Endometrium (tissue), 2 donors: ENCODE measurements at regions not wholly inside any gene's neighbourhood (a gene's known extent, or its start where the extent isn't known, plus 50 kb on each side); places are given as distances from the start of the nearest gene placed in this dataset.
A peak's percentile ranks its signal among the peaks of the same experiment; 100 is the strongest.

ENCODE experiments used
- FAIRE-seq: peaks from 2 replicates; lab custom pipeline; 2012; peaks lifted over from hg19 to GRCh38; lab: Jason Lieb, UNC
- donor health status: control.
- donor health status: control.

DNA sequence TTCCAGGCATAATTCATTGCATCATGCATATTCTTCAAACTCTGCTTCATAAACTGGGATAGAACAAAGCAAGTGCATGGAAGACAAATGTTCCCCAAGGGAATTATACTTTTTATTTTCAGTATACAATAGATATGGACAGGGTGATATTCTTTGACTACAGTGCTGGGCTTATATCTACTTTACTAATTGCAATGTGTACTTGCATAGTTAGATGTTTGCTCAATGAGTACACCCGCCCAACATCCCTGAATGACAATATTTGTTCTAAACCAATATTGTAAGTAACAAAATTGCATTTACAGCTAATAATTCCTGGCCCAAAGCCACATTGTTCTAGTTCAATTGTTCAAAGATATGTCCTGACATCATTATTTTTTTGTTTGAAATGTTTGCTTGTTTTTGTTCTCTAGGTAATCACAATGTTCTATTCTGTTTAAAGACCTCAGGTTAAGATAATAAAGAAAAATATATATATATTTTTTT is 171.4 kb downstream of the PTN start:
- FAIRE-seq: no peak

DNA sequence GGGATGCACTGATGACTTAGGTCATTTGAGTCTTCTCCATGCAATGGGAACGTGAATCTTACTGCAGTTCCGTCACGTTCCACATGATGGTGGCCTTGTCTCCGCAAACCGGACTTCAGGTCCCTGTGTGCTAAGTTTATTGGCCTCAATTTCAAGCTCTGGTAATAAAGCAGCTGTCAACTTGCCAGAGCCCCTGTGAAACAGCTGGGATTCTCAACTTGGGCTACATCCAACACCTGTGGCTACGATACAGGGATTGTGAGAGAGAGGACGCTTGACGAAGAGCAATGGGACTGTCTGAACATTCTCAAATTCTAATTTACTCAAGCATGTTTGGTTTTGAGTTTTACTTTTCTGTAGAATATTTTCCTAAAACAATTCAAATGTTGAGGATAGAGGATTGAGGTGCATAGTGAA is 174.2 kb downstream of the PTN start:
- peak; percentile 55 for FAIRE-seq

DNA sequence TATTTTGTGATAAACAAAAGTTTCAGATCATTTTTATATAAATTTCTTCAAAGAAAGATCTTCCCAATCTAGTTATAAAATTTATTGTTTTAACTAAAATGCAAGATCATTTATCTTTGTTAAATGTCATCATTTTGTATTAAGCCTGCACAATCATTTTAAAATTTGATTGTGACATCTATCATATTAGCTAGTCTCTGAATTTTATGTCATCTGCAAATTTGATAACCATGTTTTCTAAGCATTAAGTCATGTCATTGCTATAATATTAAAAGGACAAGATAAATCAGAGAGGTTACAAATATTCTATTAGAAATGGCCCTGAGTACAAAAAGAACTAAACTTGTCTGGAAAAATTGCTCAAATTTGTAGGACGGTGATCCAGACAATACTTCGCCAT is 175.9 kb downstream of the PTN start:
- FAIRE-seq: no peak

DNA sequence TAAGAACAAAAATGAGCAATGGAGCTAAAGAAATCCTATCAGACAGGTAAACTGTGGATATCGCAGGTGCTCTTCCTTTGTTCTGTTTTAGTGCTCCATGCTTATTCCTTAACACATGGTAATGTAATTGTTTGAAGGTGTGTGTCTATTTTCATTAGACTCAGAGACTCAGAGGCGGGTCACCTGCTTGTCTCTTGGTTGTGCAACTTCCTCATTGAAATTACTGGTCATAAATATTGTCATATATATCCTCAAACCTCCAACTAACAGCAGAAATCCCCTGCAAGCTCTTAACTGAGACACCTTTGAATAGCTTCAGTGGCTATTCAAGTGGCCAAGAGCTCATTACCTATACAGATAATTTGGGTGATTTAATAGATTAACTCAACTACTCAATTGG is 177.2 kb downstream of the PTN start:
- FAIRE-seq: no peak

DNA sequence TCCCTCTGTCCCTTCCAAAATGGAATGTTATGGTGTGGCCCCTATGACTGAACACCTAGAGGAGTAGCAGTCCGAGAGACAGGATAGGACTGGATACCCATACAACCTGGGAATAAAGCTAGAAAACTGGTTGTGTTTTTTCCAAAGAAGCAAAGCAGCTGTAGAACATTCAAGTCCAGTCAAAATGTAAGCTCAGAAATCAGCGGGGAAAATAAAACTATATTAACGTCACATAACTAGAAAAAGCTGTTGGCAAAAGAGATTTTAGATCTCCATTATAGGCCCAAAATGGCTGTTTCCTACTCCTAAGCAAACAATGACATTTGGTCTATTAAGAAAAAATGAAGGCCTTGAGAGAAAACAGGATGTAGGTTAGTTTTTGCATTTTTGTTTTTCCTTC is 177.7 kb downstream of the PTN start:
- no peak for FAIRE-seq

DNA sequence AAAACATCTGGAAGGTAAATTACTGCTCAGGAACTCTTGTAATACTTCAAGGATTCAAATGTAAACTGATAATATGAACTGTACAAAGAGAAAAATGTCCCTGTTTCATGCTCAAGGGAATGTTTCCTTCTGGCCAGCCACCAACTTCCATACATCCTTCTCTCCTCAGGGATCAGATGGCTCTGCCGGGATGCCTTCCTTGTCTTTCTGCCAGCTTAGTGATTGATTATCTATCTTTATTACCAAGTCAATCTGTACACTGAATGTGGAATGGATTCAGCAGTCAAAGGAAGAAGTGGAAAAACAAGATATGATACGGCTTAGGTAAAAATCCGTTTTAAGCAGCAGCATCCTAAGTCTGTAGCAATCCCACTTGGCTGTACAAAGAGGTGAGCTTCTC is 178.3 kb downstream of the PTN start:
- no peak for FAIRE-seq

DNA sequence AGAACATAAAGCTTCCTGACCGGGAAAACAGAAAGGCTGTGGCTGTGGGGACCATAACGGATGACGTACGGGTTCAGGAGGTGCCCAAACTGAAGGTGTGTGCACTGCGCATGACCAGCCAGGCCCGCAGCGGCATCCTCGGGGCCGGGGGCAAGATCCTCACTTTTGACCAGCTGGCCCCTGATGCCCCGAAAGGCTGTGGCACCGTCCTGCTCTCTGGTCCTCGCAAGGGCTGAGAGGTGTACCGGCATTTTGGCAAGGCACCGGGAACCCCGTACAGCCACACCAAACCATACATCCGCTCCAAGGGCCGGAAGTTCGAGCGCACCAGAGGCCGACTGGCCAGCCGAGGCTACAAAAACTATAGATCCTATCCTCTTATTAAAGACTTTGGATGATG is 179.3 kb downstream of the PTN start:
- no peak for FAIRE-seq

DNA sequence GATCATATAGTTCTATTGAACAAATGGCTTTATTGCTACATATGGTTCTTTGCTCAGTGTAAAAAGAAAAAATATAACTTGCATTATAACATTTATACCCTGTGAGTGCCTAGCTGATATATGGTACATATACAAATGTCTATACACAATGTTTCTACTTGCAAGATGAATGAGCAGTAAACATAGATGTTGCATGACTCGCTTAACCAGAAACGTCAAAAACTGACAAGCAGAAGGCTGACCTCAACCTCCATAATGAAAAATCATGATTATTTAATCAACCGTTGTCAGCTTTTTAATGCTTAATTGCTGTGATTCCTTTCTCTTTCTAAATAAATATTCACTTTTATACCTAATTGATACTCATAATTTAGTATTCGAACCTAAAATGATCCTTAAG is 183.3 kb downstream of the PTN start:
- FAIRE-seq: no peak

DNA sequence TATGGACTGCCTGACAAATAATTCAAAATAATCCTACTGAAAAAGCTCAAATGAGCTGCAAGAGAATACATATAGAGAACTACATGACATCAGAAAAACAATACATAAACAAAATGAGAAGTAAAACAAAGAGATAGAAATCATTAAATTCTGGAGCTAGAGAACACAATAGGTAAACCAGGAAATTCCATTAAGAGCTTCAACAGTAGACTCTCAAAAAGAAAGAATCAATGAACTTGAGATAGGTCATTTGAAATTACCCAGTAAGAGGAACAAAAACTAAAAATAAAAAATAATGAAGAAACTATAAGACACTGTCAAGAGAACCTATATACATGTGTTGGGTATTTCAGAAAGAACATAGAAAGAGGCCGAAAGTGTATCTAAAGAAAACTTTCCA is 186.3 kb downstream of the PTN start:
- FAIRE-seq: no peak

DNA sequence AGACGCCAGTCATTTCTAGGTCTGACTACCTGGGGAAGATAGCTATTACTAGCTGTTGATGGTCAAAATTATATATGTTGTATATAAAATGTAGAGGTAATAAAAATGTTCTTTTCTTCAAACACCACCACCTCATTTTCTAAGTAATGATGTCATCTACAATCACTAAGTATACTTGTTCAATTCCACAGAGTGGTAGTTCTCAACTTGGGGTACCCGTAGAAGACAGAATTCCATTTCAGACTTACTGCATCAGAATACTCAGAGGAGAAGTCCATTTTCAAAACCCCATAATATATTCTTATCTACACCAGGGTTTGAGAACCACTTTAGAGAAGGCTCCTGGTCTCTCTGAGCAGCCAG is 191.9 kb downstream of the PTN start:
- no peak for FAIRE-seq

DNA sequence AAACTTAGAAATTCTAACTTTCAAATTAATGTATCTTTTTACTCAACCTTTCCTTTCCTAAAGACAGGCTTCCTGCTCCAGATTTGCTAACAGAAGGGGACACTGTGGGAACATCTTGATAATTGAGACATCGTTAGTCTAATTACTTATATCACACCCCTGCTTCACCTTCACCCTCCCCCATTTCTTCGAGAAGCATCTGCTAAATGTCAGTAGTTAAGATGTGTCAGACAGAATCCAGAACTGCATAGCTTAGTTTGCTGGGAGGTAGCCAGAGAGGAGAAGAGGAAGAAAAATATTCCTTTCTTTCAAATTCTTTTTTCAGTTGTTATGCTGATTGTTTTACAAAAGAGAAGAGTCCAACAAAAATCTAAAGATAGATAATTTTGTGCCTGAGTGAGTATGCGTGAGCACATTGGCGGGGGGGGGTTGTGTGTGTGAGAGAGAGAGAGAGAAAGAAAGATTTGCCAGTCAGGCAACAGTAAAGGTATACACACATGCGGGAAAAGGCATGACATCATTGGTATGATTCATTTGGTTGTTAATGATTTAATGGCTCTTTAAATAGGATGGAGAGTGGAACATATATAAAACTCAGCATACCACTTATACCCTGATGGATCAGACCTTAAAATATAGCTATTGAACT is 192.4 kb downstream of the PTN start:
- FAIRE-seq: peak; percentile 67

DNA sequence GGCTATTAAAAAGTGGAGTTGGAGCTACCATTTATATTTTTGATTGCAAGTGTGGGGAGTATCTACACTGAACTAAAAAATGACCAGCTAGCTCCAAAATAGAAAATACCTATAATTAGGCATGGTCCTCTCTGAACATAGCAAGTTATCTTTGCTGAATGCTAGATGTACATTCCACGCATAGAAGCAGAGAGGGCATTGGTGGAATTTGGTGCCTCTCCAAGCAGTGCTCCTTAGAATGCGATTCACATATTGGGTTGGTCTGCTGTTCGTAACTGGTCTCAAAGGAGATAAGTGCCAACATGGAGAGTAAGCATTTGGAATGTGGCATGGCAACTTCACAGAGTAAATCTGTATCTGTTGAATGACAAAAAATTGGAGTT is 196.2 kb downstream of the PTN start:
- no peak for FAIRE-seq

DNA sequence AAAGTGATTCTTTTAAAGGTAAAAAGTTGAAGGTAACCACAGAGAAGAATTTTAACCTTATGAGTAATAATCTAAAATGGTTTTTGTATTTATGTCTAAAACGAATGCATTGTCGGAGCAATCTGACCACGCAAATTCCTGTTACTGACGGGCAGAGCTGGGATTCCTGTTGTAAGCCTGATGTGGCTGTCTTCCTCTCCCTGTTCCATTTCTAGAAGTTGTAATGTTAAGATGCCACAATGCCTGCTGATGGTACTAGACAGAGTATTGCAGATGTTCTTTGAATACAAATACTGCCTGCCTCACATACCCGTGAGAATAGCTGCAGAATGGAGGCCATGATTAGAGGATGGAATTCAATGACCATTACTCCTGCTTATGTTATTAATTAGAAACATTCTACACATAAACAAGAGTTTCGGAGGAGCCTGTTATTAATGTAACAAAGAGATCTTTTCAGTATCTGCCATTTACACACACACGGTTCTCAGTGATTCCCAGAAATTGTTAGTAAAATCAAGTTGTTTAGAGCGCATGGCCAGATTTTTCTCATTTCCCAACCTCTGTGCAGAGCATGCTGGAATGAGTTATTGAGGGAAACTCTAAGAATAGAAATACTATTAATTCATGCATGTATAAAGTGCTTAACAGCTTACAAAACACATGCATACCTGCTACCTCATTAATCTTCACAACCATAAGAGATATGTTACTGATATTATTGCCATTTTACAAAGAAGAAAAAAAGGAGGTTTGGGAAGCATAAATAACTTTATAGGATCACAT is 196.8 kb downstream of the PTN start:
- no peak for FAIRE-seq

DNA sequence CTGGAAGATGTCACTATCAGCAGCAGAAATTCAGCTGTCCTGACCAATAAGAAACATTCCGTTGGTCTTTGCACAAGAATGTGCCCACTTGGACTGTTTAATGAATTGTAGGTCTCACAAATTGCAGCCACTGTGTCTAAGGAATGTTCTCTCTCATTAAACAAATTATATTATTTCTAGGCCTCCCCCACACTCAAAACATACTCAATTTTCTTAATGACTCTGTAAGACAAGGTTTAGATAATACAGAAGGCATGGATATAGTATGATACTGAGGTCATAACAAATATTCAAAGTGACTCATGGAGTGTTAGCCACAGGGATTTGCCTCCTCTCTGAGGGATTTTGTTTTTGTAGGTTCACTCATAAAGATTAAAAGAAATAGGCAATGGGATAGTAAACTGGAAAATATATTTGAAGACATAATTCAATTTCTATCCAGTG is 197.5 kb downstream of the PTN start:
- FAIRE-seq: no peak

DNA sequence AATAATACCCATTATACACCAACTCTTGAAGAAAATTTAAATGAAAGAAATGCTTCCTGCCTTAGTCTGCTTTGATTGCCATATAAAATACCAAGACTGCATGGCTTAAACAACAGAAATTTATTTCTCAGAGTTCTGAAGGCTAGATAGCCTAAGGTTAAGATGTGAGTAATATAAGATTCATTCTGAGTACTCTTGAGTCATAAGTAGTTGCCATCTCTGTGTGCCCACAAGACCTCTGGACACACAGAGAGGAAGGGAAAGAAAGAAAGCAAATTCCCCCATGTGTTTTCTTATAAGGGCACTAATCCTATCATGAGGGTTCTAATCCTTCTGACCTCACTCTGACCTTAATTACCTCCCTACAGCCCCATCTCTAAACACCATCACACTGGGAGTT is 201.2 kb downstream of the PTN start:
- FAIRE-seq: no peak

DNA sequence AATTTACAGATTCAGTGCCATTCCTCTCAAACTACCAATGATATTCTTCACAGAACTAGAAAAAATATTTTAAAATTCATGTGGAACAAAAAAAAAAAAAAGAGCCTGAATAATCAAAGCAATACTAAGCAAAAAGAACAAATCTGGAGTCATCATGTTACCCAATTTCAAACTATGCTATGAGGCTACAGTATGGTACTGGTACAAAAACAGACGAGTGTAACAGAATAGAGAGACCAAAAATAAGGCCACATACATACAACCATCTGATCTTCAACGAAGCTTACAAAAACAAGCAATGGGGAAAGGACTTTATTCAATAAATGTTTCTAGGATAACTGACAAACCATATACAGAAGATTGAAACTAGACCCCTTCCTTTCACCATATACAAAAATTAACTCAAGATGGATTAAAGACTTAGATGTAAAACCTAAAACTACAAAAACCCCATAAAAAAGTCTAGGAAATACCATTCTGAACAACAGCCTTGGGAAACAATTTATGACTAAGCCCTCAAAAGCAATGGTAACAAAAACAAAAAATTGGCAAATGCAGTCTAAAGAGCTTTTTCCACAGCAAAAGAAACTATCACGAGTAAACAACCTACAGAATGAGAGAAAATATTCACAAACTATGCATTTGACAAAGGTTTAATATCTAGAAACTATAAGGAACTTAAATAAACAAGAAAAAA is 207.7 kb downstream of the PTN start:
- no peak for FAIRE-seq

DNA sequence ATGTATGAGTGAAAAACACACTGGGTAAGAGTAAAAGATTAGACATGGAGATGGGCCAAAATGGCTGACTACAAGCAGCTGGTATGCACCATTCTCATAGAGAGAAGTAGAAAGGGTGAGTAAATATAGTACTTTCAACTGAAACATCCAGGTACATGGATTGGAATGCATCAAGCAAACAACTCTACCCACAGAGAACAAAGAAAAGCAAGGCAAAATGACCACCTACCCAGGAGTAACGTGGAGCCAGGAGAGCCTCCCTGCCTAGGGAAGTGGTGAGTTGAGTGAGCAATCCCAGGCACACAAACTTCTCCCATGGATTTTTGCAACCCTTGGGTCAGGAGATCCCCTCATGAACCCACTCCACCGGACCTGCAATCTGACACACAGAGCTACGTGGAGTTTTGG is 212.8 kb downstream of the PTN start:
- FAIRE-seq: no peak

DNA sequence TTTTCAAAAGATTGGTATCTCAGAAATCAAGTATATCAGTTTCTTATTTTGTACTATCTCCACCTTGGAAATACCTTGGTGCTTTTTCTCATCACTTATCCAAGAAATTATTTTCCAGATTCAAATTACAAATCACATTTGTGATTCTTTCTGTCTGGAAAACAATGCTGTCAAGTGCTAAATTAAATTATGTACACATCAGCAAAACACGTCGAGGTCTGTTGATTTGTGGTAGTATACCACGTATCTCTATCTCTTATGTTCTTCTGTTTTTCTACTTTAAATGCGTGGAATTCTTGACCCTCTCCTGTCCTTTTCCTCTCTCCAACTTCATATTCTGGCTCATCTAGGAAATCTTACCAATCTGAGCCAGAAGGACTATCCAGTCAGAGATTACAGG is 214.5 kb downstream of the PTN start:
- FAIRE-seq: no peak

DNA sequence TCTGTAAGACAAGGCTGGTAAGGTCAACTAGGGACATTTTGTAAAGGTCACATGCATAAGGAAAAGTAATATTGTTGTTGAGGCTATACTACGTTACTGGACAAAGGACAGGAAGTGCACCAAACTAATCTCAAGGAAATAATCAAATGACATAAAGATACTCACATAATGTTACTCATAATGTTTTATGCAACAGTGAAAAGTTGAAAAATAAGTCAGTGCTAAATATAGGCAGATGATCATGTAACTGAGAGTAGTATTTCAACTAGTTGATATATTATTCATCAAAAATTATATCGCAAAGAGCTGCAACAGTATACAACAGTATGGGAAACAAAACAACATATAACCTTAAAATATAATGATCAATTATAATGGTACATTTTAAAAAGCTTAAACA is 215.7 kb downstream of the PTN start:
- no peak for FAIRE-seq

DNA sequence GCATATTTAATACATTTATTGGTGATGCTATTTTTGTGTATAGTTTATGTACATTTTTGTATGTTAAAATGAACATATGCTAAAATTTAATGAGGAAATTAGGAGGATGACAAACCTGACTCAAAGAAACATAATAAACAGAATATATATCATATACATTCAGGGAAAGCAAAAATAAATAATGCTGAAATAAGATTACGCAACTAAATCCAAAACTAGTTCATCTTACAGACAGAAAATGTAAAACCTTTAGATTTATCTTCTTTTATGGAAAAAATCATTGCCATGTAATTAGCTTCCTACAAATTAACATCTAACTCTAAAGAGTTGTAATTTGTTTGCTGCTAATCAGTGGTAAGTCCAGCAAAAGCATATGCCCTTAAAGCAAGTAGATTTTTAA is 216.5 kb downstream of the PTN start:
- no peak for FAIRE-seq

DNA sequence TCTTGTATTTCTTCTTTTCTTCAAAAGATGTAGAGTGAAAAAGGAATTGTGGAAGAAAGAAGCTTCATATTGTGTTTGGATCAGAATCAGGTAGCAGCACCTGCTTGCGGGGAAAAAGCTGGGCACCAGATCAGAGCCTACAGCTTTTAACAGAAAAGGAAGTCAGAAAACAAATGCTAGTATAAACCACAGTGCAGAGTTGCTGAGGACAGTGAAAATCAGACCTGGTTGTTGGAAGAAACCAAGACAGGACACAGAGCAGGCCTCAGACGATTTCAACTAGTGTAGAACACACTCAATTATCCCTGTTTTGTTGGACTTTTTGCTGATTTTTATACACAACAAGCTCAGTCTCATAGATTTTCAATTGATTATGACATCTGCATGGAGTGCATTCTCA is 221.4 kb downstream of the PTN start:
- FAIRE-seq: no peak

DNA sequence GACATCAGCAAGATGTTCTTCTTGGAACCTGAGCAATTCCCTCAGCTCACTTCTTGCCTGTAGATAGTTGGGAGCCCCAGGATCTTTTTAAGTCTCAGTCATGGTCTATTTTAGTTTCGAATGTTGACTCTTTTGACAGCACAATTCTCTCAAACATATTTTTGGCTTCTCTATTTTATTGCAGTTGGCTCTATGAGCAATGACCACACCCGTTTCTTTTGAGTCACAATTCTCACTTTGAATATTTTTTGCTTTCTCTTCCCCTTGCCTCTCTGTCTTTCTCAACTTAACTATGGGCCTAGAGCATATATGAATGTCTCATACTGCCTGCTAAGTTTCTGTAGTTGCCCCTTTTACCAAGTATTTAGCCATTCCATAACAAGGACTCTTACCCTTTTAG is 222.8 kb downstream of the PTN start:
- FAIRE-seq: no peak

DNA sequence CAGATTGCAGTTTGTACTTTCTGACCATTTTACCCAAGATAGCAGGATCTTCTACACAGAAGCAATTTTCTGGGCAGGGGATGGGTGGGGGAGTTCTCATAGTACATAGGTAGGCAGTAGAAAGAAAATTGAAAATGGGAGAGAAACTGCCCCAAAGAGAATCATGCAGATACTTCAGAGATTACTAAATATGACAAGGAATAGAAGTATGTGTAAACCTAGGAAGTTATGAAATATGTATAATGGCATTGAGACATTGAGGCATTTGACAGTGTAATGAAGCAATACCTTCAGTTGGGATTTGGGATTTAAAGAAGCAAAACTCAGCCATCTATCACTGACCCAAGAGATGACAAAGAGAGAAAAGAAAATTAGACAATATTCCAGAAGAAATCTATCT is 233.0 kb downstream of the PTN start:
- FAIRE-seq: no peak
